ENCODE measurements at regions not wholly inside any gene's neighbourhood (a gene's known extent, or its start where the extent isn't known, plus 50 kb on each side); places are given as distances from the start of the nearest gene placed in this dataset.
"Not testable (repeated sequence)": the region's sequence is repeated elsewhere in the genome, so short reads cannot be mapped to it uniquely, and the experiment has no call there.

DNA sequence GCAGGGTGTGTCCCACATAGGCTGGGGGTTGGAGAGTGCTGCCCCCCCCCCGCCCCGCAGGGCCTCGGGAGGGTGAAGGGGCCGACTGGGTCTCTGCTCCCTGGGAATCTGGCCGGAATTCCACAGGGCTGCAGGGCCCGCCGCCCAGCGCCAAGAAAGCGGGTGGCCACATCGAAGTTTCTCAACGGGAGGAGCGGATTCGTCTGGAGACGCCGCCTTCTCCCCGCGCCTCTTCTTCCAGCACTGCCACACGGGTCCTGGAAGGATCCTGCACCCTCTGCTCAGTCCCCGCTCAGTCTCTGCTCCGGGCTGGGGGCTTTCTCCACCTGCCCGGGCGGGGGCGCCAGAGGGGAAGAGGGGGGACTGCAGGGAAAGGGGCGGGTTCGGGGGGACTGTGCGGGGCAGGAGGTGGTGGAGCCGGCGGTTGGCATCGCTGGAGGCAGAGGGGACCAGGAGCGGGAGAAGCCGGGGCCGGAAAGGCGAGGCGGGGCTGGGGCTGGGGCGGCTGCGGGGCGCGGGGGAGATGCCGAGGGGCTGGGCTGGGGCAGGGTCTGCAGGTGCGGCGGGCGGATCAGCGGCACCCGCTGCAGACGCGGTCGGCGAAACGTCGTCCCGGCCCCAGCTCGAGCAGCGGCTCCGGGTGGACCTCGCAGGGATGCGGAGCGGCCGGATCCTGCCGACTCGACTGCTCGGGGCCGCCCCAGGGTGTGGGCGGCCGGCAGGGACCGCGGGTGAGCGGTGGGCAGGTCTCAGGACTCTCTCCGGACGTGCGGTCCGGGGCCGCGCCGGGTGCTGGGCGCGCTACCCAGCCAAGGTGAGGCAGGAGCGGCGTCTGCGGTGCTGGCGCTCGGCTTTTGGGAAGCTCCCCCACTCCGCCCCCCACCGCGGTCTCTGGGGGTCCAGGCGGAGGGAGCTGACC lies 811.4 kb upstream of the TMEM132C start:
- DNase-seq (ENCODE audit: low read depth), result no peak

DNA sequence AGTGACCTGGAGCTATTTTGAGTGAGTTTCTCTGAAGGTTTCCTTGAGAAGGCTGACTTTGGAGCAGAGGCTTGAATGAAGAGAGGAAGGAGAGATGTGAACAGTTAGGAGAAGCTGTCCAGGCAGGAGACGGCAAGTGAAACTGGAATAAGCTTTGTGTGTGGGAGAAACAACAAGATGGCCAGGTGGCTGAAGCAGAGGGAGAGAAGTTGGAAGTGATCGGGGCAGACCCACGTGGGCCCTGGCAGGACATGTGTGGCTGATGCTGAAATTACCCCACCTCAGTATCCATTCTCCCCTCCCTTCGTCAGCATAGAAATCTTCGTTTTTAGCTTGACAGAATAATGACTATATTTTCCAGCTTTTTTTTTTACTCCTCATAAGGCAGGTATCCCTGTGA lies 809.2 kb upstream of the TMEM132C start:
- DNase-seq (ENCODE audit: low read depth), result no peak

DNA sequence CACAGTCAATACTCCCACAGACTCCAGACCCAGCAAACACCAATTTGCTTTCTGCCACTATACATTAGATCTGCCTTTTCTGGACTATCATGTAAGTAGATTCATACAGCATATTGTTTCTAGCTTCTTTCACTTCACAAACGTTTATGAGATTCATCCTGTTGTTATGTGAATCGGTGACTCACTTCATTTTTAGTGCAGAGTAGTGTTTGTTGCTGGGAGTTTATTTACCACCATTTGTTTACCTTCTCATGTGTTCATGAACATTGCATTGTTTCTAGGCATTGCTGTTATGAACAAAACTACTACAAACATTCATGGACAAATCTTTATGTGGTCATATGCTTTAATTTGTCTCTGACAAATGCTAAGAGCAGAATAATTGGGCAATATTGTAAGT lies 807.8 kb upstream of the TMEM132C start:
- no peak for DNase-seq (ENCODE audit: low read depth)

DNA sequence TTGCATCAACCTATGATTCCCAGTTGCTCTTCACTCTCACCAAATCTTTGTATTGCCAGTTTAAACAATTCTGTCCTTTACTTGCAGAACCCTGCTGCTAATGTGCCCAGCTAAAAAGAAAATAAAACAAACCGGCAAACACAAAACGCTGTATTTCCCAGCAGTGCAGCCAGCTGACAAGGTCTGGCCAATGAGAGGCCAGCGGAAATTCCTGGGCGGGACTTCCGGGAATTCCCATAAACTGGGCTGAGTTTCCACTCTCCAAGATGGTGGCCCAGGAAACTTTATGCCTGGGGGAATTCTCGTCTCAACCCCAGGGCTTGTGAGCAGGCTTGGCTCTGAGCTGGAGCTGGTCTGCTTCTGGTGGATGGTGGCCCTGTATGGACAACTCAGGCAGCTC lies 807.3 kb upstream of the TMEM132C start:
- DNase-seq (ENCODE audit: low read depth), result no peak

- no peak for DNase-seq (ENCODE audit: low read depth)
Measured at GRCh38 chr12:127463237-127463636, 803.7 kb upstream of the TMEM132C start.

DNA sequence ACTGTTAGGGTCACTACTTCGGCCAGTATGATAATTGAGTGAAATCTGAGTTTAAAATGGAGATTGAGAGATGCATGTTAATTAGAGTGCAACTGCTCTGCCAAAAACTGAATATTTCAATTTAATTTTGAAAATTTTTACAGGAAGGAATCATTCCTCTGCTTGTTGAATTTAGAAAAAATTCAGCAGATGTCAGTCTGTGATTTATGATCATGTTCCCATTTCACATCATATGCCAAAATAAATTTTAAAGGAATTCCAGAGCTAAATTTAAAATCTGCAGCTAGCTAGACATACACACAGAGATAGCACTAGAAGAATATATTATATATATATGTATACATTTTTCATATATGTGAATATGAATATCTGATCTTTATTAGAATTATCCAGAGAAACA lies 797.6 kb upstream of the TMEM132C start:
- no peak for DNase-seq (ENCODE audit: low read depth)

- no peak for DNase-seq (ENCODE audit: low read depth)
Measured at GRCh38 chr12:127473766-127474165, 793.2 kb upstream of the TMEM132C start.

- no peak for DNase-seq (ENCODE audit: low read depth)
Measured at GRCh38 chr12:127479256-127479655, 787.7 kb upstream of the TMEM132C start.

GRCh38 chr12:127480775-127481314 lies 786.1 kb upstream of the TMEM132C start:
- DNase-seq (ENCODE audit: low read depth), result no peak

DNA sequence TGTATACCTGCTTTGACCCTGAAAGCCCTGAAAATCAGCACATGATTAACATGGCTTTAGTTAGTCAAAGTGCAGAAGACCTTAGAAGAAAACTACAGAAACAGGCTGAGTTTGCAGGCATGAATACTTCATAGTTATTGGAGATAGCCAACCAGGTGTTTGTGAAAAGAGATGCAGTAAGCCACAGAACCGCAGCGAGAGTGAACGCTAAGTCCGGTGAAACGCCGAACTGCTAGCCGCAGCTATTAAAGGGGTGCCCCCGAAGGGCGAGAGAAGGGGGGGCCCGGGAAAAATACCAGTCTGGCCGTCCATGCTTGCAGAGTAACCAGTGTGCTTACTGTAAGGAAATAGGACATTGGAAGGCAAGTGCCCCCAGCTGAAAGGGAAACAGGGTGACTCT lies 784.0 kb upstream of the TMEM132C start:
- DNase-seq (ENCODE audit: low read depth), result no peak

- peak; percentile 75 for DNase-seq (ENCODE audit: low read depth)
Measured at GRCh38 chr12:127485528-127485927, 781.4 kb upstream of the TMEM132C start.

DNA sequence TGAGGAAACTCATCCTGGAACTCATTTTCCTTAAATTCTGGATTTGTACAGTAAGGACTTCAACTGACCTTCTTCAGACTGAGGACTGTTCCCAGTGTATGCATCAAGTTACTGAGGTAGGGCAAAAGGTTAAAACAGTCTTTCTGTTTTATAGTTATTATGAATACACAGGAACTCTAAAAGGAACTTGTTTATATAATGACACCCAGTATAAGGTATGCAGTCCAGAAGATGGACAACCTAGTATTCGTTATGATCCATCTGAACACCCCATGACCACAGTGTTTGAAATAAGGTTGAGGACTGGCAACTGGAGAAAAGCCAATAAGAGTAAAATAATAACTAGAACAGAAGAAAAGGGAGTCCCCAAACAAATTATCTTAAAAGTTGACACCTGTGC lies 779.9 kb upstream of the TMEM132C start:
- DNase-seq (ENCODE audit: low read depth), result no peak

- DNase-seq (ENCODE audit: low read depth), result no peak
Measured at GRCh38 chr12:127489061-127489460, 777.9 kb upstream of the TMEM132C start.

GRCh38 chr12:127494961-127495915 lies 771.7 kb upstream of the TMEM132C start:
- DNase-seq (ENCODE audit: low read depth), result no peak

DNA sequence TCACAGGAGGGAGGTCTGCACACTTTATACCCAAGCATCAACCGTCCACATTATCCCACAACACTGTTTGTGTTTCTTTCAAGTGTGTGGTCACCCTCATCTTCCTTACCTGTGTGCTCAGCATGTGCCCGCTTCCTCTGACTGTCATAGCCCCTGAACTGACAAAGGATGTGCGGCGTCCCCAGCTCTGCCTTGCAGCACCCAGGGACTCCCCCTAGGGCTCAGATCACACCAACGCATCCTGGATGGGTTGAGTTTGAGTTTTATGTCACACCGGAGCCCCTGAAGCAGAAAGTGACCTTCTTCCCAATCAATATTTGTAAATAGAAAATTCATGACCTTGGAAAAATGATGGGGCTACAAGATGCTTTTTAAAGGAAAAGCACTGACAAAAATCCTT lies 770.7 kb upstream of the TMEM132C start:
- DNase-seq (ENCODE audit: low read depth), result no peak

GRCh38 chr12:127500512-127501035 lies 766.4 kb upstream of the TMEM132C start:
- DNase-seq (ENCODE audit: low read depth), result no peak

DNA sequence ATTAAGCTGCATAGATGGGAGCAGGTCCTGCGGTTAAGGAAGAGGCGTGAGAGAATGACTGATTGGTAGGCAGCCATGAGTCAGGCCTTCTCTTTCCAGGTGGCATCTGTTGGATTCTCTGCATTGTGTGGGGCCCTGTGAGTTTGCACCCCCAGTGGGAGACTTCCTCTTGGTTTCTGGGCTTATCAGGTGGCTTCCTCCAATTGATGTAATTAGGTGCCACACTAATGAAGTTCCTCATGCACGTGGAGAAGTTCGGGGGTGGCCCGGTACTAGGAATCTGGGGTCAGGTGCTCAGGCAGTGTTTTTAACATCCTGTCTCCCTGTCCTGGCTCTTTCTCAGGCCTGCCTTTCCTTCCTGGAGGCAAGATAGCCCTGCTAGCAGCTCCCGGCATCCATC lies 765.1 kb upstream of the TMEM132C start:
- no peak for DNase-seq (ENCODE audit: low read depth)

- DNase-seq (ENCODE audit: low read depth), result no peak
Measured at GRCh38 chr12:127503246-127503645, 763.7 kb upstream of the TMEM132C start.

DNA sequence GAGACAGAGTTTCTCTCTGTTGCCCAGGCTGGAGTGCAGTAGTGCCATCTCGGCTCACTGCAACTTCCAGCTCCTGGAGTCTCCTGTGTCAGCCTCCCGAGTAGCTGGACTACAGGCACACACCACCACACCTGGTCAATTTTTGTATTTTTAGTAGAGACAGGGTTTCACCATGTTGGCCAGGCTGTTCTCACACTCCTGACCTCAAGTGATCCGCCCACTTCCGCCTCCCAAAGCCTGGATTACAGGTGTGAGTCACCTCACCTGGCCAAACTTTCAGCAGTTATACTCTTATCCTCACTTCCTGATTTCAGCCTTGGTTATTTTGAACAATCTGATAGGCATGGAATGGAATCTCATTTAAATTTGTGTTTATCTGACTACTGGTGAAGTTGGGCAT lies 763.0 kb upstream of the TMEM132C start:
- not testable (repeated sequence) for DNase-seq (ENCODE audit: low read depth)

GRCh38 chr12:127504874-127505273 lies 762.1 kb upstream of the TMEM132C start:
- no peak for DNase-seq (ENCODE audit: low read depth)

GRCh38 chr12:127507341-127507740 lies 759.6 kb upstream of the TMEM132C start:
- no peak for DNase-seq (ENCODE audit: low read depth)

- DNase-seq (ENCODE audit: low read depth), result peak; percentile 57
Measured at GRCh38 chr12:127509066-127509778, 757.7 kb upstream of the TMEM132C start.
